HG02981 (cell line): ENCODE measurements at regions not wholly inside any gene's neighbourhood (a gene's known extent, or its start where the extent isn't known, plus 50 kb on each side); places are given as distances from the start of the nearest gene placed in this dataset.

Source experiments
- ATAC-seq: cut with Tn5 transposase; IDR thresholded peaks from one replicate; pipeline ENCODE4 v1.9.1; 2021; ENCODE audit warnings: mild to moderate bottlenecking, moderate library complexity; ENCODE audit not compliant: unreplicated experiment

DNA sequence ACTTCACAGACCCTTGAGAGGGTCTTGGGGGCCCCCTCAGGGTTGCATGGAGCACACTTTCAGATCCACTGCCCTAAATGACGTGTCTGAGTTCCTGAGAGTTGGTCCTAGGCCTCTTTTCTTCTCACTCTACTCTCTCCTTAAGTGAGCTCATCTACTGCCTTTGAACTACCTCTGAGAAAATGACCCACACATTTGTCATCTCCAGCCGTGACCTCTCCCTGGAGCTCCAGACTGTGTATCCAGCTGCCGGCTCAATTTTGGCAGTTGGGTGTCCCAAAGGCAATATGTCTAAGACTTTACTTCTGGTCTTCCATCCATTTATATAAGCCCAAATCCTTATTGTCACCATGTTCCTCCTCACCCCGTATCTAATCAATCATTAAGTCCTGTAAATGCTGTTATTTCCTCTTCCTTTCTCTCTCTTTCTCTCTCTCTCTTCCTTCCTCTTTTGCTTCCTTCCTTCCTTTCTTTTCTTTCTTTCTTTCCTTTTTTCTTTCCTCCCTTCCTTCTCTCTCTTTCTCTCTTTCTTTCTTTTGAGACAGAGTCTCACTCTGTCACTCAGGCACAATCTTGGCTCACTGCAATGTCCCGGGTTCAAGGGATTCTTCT, 51.2 kb upstream of the HSPA9 start:
- ATAC-seq = no peak

DNA sequence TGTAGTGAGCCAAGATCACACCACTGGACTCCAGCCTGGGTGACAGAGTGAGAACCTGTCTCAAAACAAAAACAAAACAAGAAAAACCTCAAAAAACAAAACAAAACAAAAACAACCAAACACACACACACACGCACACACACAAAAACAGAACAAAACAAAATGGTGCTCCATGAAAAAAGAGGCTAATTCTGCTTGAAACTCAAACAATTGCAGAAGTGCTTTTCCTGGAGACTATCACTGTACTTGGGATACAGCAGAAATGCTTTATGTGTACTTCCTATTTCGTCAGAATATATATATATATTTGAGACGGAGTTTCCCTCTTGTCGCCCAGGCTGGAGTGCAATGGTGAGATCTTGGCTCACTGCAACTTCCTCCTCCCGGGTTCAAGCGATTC, 49.9 kb upstream of the HSPA9 start:
- no peak for ATAC-seq
